HG03354 (cell line): ENCODE measurements at regions not wholly inside any gene's neighbourhood (a gene's known extent, or its start where the extent isn't known, plus 50 kb on each side); places are given as distances from the start of the nearest gene placed in this dataset.

Experiments used
- ATAC-seq: cut with Tn5 transposase; IDR thresholded peaks from one replicate; pipeline ENCODE4 v1.9.1; 2021; ENCODE audit warnings: mild to moderate bottlenecking; ENCODE audit not compliant: unreplicated experiment, poor library complexity, severe bottlenecking

DNA sequence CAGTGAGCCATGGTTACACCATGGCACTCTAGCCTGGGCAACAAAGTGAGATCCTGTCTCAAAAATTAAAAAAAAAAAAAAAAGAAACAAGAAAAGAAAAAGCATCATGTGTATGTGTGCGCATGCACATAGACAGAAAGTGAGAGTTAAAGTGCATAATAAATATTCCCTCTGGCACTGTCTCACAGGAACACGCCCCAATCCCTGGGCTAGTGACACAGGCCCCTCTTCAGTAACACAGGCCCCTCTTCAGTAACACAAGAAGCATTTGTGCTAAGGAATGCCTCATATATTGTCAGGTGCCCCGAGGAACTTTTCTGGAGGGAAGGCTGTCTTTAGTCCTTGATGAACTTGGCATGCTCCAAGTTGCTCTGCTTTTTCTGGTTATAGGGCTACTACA lies 57.5 kb downstream of the RPL27A start:
- no peak for ATAC-seq

DNA sequence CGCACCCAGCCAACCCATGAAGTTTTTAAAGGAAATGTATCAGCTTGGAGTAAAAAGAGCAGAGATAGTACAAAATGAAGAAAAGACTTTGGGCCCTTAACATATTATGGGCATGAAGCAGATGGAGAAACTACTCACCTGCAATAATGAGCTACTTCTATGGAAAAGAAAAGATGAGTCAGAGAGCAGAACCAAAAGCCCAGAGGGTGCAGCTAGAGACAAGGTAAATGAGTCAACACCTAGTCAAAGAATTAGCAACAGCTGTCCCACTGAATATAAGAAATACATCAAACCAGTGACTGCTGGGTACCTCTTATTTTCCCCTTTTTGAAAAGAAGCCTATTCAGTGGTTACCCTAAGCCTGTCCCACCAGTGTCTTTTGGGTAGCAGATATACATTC lies 61.8 kb downstream of the RPL27A start:
- no peak for ATAC-seq

DNA sequence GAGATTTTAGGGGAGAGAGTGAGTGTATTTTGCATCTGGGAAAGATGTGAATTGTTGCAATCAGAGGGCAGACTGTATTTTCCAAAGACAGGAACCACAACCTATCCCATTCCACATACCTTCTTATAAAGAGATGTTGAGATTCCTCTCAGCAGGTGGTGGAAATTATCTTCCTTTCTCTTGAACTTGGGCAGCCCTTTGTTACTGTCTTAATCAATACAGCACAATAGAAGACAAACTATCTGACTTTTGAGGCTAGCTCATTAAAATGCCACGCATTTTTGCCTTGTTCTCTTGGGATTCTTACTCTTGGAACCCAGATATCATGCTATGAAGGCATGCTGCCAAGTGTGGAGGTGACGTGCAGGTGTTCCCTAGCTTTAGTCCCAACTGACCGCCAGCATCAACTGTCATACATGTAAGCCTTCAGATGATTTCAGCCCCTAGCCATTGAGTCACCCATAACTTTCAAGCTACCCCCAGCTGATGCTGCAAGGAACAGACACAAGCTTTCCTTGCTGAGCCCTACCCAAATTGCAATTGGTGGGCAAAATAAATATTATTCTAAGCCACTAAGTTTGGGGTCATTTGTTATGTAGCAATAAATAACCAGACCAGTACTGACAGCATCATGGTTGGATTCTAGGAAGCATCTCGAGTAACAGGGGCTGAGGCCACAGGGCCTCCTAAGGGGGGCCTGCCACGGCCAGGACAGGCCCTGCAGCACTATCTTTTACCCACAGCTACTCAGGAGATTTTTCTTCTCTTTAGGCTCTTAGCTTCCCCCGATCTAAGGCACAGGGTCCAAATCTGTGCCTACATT lies 63.0 kb downstream of the RPL27A start:
- ATAC-seq = no peak

DNA sequence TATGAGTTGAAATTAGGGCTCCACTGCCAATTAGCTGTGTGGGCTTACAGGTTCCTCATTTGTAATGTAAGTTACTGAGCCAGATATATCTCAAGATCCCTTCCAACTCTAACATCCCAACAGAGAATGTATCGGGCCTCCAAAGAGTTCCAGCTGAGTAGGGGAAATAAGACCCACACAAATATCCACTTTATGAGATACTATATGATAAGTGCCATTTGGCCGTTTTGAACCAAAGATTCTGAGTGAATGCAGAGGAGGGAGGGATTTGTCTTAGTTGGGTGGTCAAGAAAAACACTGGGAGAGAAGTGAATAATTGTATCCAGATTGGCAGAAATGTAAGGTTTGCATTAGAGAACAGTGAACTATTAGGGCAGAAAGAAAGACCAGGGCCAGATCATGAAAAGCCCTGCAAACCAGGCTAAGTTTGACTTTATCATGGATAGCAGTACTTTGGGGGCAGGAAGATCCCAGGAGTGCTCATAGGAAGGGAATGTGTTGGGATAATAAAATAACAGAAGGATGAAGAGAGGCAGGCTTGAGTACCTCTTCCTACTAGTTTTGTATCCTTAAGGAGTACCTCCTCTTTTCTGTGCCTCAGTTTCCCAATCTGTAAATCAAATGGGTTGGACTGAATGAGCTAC lies 63.9 kb downstream of the RPL27A start:
- ATAC-seq = no peak

- ATAC-seq = no peak
These were observed 64.6 kb downstream of the RPL27A start for GRCh38 chr11:8747173-8747572.

- ATAC-seq = no peak
These were observed 65.7 kb downstream of the RPL27A start for GRCh38 chr11:8748317-8748716.

GRCh38 chr11:8749202-8749601 lies 66.6 kb downstream of the RPL27A start:
- ATAC-seq = no peak

GRCh38 chr11:8754241-8754640 lies 71.6 kb downstream of the RPL27A start:
- ATAC-seq = no peak

DNA sequence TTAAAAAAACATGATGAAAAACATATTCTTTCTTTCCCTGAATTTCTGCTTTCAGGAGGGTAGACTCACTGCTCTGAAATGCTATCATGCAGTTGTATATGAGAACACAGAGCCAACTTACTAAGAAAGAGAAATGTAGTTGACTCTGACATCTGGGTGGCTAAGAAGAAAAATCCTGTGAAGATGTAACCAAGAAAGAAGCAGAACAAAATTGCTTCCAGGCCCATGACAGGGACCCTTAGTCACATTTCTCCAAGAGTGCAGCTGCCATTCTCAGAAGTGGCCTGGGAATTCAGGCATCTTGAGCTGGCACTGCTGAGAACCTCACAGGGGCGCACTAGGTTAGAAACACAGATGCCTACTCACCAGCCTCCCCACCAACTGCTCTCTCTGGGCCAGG lies 73.6 kb downstream of the RPL27A start:
- no peak for ATAC-seq

- no peak for ATAC-seq
These were observed 74.5 kb downstream of the RPL27A start for GRCh38 chr11:8757047-8757446.

DNA sequence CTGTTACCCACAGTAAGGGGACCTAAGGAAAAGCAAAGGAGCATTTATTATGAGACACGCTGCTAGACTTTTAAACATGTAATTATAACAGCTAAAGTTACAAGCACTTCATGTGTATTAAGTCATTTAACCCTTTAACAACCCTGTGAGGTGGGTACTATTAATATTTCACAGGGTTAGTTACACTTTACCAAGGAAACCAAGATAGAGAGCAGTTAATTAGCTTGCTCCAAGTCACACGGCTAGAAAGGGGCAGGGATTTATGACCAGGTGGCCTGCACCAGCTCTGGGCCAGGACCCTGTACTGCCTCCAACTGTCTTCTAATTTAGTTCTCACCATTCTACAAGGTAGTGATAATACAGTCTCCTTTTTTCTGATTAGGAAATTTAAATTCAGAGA lies 74.9 kb downstream of the RPL27A start:
- no peak for ATAC-seq

DNA sequence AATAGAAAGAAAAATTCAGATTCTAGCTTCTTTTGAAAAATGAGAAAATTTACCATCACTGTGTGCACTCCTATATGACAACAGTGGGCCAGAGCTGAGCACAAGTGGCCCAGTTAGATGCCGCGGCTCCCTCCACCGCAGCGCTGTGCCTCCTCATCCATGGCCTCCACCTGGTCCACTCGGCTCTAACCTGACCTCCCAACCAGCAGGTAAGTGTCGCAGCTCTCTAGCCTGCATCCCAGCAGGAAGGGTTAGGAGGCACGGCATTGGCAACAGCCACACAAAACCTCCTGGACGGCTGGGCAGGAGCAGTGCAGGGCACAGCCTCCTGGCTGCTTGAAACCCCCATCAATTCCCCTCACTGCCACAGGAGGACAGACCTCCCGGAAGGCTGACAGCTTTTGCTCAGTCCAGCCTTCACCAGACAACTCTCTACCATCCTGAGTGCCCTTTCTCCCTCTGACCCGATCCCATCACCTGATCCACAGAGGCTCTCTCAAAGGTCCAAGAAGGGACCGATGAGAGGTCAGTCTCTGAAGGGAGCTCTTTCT lies 76.1 kb downstream of the RPL27A start:
- no peak for ATAC-seq

- ATAC-seq = no peak
These were observed 77.0 kb downstream of the RPL27A start for GRCh38 chr11:8759634-8760033.

- no peak for ATAC-seq
These were observed 78.3 kb downstream of the RPL27A start for GRCh38 chr11:8760896-8761295.

- ATAC-seq = no peak
These were observed 80.6 kb downstream of the RPL27A start for GRCh38 chr11:8763070-8763685.

GRCh38 chr11:8765294-8765693 lies 82.7 kb downstream of the RPL27A start:
- no peak for ATAC-seq

DNA sequence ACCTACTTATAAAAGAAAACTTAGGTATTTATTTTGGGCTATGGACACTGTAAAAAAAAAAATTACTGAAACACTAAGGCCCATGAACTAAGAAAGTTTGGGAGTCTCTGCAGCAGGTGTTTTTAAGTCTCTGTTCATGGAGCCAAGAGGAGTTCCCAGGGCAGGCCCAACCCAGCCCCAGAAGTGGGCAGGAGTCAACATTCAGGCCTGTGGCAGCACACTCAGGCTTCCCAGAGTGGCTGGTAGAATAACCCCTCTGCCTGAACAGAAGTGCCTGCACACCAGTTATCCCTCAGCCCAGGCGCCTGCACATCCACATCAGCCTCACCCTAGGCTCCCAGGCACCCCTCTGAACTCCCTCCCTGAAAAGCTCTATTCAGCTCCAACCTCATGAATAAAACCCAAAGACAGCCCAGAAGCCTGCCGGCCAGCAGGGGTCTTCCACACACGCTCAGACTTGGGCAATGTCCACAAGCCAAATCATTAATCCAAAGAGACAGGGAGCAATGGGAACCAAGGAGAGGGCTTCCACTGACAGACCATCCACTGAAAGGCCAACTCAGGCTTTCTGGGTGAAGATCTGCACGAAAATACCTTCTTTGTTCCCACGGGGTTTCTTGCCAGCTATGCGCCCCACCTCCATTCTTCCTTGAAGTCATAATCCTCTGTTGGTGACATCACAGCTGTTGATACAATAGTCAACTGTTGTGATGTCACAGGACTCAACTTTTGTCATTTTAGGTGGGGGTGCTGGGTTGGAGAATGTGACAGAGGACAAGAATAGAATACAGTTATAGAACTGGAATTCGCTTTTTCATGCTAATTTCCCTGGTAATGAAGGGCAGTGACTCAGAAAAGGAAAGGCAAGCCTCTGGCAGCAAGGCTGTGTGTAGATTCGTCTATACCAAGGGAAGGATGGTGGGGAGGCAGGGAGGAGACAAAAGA lies 83.7 kb downstream of the RPL27A start:
- no peak for ATAC-seq

GRCh38 chr11:8766988-8767374 lies 84.4 kb downstream of the RPL27A start:
- ATAC-seq = no peak

DNA sequence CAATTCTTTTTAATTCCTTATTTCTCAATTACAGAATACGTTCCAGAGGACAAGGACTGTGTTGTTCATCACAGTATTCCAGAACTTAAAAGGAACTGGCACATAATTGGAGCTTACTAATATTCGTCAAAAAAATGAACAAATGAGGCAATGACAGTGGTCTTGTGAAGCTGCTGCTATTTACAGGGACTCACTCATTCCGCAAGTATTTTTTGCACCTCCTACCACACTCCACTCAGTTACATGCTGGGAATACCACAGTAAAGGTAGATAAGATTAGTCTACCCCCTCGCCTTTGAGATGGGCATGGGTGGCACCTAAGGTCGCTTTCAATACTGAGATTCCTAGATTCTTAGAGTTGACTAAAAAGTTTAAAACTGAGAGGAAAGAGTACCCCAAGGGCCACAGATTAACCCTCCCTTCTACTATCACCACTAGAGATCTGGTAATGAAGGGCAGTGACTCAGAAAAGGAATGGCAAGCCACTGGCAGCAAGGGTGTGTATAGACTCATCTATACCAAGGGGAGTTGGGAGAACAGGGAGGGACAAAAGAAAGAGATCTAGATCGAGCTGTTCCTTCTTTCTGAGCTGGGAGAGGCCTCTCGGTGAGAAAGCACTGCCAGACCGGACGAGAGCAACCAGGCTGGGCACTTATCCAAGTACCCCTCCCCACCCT lies 85.0 kb downstream of the RPL27A start:
- no peak for ATAC-seq
